Endothelial cell of umbilical vein (primary cell): ENCODE measurements at regions not wholly inside any gene's neighbourhood (a gene's known extent, or its start where the extent isn't known, plus 50 kb on each side); places are given as distances from the start of the nearest gene placed in this dataset.

Source experiments
- CTCF ChIP-seq, 2 donors: IDR thresholded peaks; 1 replicate in 1 of 2; 2 replicates in 1 of 2; pipeline ENCODE4 v1.5.1; 2011; ENCODE audit warnings: low read length in 2 of 2, mild to moderate bottlenecking in 2 of 2, moderate library complexity in 2 of 2, control low read depth in 1 of 2, inconsistent platforms in 1 of 2, low read depth in 1 of 2; ENCODE audit not compliant: insufficient read depth in 1 of 2; ENCODE audit errors: extremely low read depth in 1 of 2
- EZH2 ChIP-seq: IDR thresholded peaks from 2 replicates; pipeline ENCODE4 v1.6.1; 2012; ENCODE audit warnings: borderline replicate concordance, low read depth, mild to moderate bottlenecking, moderate library complexity, low read length, inconsistent platforms; ENCODE audit not compliant: severe bottlenecking
- POLR2A ChIP-seq: IDR thresholded peaks from 2 replicates; pipeline ENCODE4 v1.6.1; 2012; ENCODE audit warnings: low read depth, mild to moderate bottlenecking, control low read depth, low read length
- POLR2AphosphoS5 ChIP-seq: IDR thresholded peaks from 2 replicates; pipeline ENCODE4 v1.6.1; 2012; ENCODE audit warnings: low read depth, mild to moderate bottlenecking, control low read depth, low read length, moderate library complexity; ENCODE audit not compliant: insufficient read depth

DNA sequence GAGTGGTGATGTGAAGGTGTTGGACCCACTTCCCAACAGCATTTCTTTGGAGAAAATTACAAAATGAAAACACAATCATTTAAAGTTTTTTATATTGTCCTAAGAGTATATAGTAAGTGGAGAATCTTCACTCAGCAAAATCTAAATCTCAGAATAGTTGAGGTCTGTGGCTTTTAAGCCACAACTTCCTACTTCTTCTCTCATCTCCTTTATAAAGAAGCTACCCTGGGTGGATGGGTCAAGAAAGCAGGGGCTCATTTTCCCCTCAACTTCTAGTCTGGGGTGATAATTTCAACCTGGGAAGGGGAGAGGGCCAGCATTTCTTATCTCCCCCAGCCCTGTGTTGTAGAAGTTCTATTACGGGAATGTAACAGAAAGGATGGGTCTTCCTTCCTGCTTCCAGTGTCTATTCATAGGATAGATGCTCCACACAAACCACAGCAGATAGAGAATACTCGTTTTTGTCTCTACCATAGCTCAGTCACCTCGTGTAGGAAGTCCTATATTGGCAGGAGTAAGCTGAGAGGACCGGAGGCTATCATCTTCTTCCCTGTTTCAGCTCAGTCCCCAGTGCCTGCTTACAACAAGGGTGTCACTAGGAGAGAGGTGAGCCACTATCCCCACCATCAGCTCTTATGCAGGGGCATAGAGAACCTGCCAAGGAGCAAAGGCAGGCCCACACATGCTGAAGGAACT lies 341.5 kb downstream of the CASP12 start:
- no peak for TF ChIP-seq CTCF (IDR thresholded peaks at IDR 0.05; ENCODE audit: extremely low read depth in 1 of 2, insufficient read depth in 1 of 2, low read depth in 1 of 2, low read length in 2 of 2)
- no peak for TF ChIP-seq POLR2AphosphoS5
- TF ChIP-seq POLR2A: no peak
- TF ChIP-seq EZH2: no peak
